HEK293 (cell line): ENCODE measurements at regions not wholly inside any gene's neighbourhood (a gene's known extent, or its start where the extent isn't known, plus 50 kb on each side); places are given as distances from the start of the nearest gene placed in this dataset.
"Not testable (repeated sequence)": the region's sequence is repeated elsewhere in the genome, so short reads cannot be mapped to it uniquely, and the experiment has no call there.

ENCODE experiments used
- GLI2 ChIP-seq: fragments of 450-650 bp; formaldehyde crosslinking; IDR thresholded peaks from 2 replicates; pipeline ENCODE4; 2017; ENCODE audit warnings: missing biosample characterization, missing genetic modification characterization, low read depth, borderline replicate concordance
- MEIS1 ChIP-seq: sonication (generic); formaldehyde crosslinking; IDR thresholded peaks from 2 replicates; pipeline ENCODE4 v1.8.1; 2022; ENCODE audit warnings: missing genetic modification reagents, mild to moderate bottlenecking, borderline replicate concordance
- MYNN ChIP-seq: fragments of 450-650 bp; formaldehyde crosslinking; IDR thresholded peaks from 2 replicates; pipeline ENCODE4 v1.5.1; 2016; ENCODE audit warnings: missing biosample characterization, missing genetic modification characterization, borderline replicate concordance
- TCF7L2 ChIP-seq: IDR thresholded peaks from 2 replicates; pipeline ENCODE4 v1.6.1; 2011; ENCODE audit warnings: low read depth, mild to moderate bottlenecking, inconsistent platforms, low read length, moderate library complexity, borderline replicate concordance
- WT1 ChIP-seq: fragments of 450-650 bp; formaldehyde crosslinking; IDR thresholded peaks from 2 replicates; pipeline ENCODE4 v1.5.1; 2016; ENCODE audit warnings: missing biosample characterization, missing genetic modification characterization
- ZBTB26 ChIP-seq: fragments of 450-650 bp; formaldehyde crosslinking; optimal IDR thresholded peaks from 2 replicates; pipeline ENCODE3; 2016; ENCODE audit warnings: missing biosample characterization, mild to moderate bottlenecking, missing genetic modification characterization
- ZFHX2 ChIP-seq: fragments of 450-650 bp; formaldehyde crosslinking; conservative IDR thresholded peaks from 2 replicates; pipeline ENCODE4 v1.5.1; 2016; ENCODE audit warnings: missing biosample characterization, missing genetic modification characterization
- ZFP3 ChIP-seq: fragments of 450-650 bp; formaldehyde crosslinking; IDR thresholded peaks from 2 replicates; pipeline ENCODE4 v1.5.1; 2016; ENCODE audit warnings: low read depth, missing biosample characterization, missing genetic modification characterization
- ZNF274 ChIP-seq, 2 experiments: fragments of 200-500 bp in 1 of 2; fragments of 450-650 bp in 1 of 2; sonication (Bioruptor generic) in 1 of 2; formaldehyde crosslinking in 1 of 2; IDR thresholded peaks; 2 replicates each; pipeline versions ENCODE4 v1.5.1 to v1.6.1; 2014 to 2016; ENCODE audit warnings: borderline replicate concordance in 1 of 2, inconsistent platforms in 1 of 2, low read length in 1 of 2, missing biosample characterization in 1 of 2, missing genetic modification characterization in 1 of 2
- ZNF623 ChIP-seq: fragments of 450-650 bp; formaldehyde crosslinking; IDR thresholded peaks from 2 replicates; pipeline ENCODE4 v1.5.1; 2016; ENCODE audit warnings: missing biosample characterization, missing genetic modification characterization
- ZNF768 ChIP-seq: fragments of 450-650 bp; formaldehyde crosslinking; IDR thresholded peaks from 2 replicates; pipeline ENCODE4 v1.5.1; 2018; ENCODE audit warnings: missing biosample characterization, mild to moderate bottlenecking, missing genetic modification characterization
- ZNF776 ChIP-seq: fragments of 450-650 bp; formaldehyde crosslinking; IDR thresholded peaks from 2 replicates; pipeline ENCODE4 v1.5.0; 2017; ENCODE audit warnings: missing biosample characterization, missing genetic modification characterization, borderline replicate concordance
- TF ChIP-seq, protein P1 (sequence below): fragments of 450-650 bp; formaldehyde crosslinking; IDR thresholded peaks from 2 replicates; pipeline ENCODE4 v1.5.1; 2016; ENCODE audit warnings: missing biosample characterization, missing genetic modification characterization
- TF ChIP-seq, protein P2 (sequence below): fragments of 450-650 bp; formaldehyde crosslinking; IDR thresholded peaks from 2 replicates; pipeline ENCODE4 v1.5.1; 2016; ENCODE audit warnings: missing biosample characterization, missing genetic modification characterization

GRCh38 chr11:35048346-35048745, 90.6 kb upstream of the CD44 start:
- TF ChIP-seq, protein P1, sequence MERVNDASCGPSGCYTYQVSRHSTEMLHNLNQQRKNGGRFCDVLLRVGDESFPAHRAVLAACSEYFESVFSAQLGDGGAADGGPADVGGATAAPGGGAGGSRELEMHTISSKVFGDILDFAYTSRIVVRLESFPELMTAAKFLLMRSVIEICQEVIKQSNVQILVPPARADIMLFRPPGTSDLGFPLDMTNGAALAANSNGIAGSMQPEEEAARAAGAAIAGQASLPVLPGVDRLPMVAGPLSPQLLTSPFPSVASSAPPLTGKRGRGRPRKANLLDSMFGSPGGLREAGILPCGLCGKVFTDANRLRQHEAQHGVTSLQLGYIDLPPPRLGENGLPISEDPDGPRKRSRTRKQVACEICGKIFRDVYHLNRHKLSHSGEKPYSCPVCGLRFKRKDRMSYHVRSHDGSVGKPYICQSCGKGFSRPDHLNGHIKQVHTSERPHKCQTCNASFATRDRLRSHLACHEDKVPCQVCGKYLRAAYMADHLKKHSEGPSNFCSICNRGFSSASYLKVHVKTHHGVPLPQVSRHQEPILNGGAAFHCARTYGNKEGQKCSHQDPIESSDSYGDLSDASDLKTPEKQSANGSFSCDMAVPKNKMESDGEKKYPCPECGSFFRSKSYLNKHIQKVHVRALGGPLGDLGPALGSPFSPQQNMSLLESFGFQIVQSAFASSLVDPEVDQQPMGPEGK (tag by site-specific recombination) = not testable (repeated sequence)
- TF ChIP-seq MEIS1 (CRISPR knock-in tag); ZFP3 (tag by site-specific recombination); ZNF768 (tag by site-specific recombination); ZFHX2 (tag by site-specific recombination); TCF7L2; ZNF274 (IDR thresholded peaks at IDR 0.05; ENCODE audit: low read length); ZNF274 (tag by site-specific recombination; IDR thresholded peaks at IDR 0.05; ENCODE audit: borderline replicate concordance); WT1; ZNF776; GLI2 (tag by site-specific recombination); ZNF623 (tag by site-specific recombination); MYNN (tag by site-specific recombination); ZBTB26 (tag by site-specific recombination): not testable (repeated sequence)
- TF ChIP-seq, protein P2, sequence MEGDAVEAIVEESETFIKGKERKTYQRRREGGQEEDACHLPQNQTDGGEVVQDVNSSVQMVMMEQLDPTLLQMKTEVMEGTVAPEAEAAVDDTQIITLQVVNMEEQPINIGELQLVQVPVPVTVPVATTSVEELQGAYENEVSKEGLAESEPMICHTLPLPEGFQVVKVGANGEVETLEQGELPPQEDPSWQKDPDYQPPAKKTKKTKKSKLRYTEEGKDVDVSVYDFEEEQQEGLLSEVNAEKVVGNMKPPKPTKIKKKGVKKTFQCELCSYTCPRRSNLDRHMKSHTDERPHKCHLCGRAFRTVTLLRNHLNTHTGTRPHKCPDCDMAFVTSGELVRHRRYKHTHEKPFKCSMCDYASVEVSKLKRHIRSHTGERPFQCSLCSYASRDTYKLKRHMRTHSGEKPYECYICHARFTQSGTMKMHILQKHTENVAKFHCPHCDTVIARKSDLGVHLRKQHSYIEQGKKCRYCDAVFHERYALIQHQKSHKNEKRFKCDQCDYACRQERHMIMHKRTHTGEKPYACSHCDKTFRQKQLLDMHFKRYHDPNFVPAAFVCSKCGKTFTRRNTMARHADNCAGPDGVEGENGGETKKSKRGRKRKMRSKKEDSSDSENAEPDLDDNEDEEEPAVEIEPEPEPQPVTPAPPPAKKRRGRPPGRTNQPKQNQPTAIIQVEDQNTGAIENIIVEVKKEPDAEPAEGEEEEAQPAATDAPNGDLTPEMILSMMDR (tag by site-specific recombination) = not testable (repeated sequence)
